ENCODE measurements at regions not wholly inside any gene's neighbourhood (a gene's known extent, or its start where the extent isn't known, plus 50 kb on each side); places are given as distances from the start of the nearest gene placed in this dataset.

GRCh38 chr1:234975941-234976860, 152.4 kb downstream of the TOMM20 start:
- DNase-seq (ENCODE audit: low read depth), result no peak

GRCh38 chr1:234975122-234975940, 153.3 kb downstream of the TOMM20 start:
- DNase-seq (ENCODE audit: low read depth), result peak; percentile 100

GRCh38 chr1:234973426-234974250, 155.0 kb downstream of the TOMM20 start:
- no peak for DNase-seq (ENCODE audit: low read depth)

- peak; percentile 64 for DNase-seq (ENCODE audit: low read depth)
Measured at GRCh38 chr1:234972411-234973191, 156.0 kb downstream of the TOMM20 start.

GRCh38 chr1:234971586-234972297, 156.9 kb downstream of the TOMM20 start:
- peak; percentile 74 for DNase-seq (ENCODE audit: low read depth)

GRCh38 chr1:234970731-234971476, 157.7 kb downstream of the TOMM20 start:
- peak; percentile 90 for DNase-seq (ENCODE audit: low read depth)

- DNase-seq (ENCODE audit: low read depth), result peak; percentile 82
Measured at GRCh38 chr1:234970401-234970730, 158.3 kb downstream of the TOMM20 start.

GRCh38 chr1:234969581-234970400, 158.8 kb downstream of the TOMM20 start:
- peak; percentile 89 for DNase-seq (ENCODE audit: low read depth)

DNA sequence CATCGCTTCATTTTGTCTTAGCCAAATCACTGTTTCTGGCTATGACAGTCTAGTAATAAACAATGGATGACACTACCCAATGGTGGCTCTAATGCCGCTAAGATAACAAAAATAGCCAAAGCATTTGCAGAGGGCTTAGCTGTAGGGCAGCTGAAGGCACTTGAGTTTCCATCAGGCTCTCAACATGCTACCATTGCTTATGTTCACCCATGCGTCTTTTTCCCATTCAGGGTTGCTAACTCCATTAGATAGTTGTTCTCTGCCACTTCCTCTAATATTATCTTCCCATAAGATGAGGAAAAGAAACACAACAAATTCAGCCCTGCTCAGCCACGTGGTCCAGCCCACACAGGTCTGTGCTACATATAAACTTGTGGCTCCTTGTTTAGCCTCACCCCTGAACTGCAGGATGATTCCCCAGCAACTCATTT, 159.6 kb downstream of the TOMM20 start:
- no peak for DNase-seq (ENCODE audit: low read depth)

GRCh38 chr1:234968451-234968850, 160.2 kb downstream of the TOMM20 start:
- DNase-seq (ENCODE audit: low read depth), result no peak

GRCh38 chr1:234967121-234967520, 161.5 kb downstream of the TOMM20 start:
- no peak for DNase-seq (ENCODE audit: low read depth)

DNA sequence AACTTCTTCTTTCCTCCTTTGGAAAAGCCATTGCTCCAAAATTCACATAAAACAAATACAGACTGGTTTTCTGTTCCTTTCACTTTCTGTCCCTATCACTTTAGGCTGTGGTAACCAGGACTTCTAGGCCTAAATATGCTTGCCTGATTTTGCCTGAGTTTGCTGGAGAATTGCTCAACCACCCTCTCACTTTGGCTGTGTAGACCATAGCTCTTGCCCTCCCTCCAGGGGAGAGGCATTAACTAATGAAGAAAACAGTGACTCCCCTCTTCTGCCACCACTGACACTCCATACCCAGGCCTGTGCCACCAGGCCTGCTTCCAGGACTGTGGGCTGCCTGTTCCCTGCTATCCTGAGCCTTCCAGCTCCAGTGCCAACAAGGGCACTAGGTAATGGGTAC, 163.5 kb downstream of the TOMM20 start:
- no peak for DNase-seq (ENCODE audit: low read depth)

DNA sequence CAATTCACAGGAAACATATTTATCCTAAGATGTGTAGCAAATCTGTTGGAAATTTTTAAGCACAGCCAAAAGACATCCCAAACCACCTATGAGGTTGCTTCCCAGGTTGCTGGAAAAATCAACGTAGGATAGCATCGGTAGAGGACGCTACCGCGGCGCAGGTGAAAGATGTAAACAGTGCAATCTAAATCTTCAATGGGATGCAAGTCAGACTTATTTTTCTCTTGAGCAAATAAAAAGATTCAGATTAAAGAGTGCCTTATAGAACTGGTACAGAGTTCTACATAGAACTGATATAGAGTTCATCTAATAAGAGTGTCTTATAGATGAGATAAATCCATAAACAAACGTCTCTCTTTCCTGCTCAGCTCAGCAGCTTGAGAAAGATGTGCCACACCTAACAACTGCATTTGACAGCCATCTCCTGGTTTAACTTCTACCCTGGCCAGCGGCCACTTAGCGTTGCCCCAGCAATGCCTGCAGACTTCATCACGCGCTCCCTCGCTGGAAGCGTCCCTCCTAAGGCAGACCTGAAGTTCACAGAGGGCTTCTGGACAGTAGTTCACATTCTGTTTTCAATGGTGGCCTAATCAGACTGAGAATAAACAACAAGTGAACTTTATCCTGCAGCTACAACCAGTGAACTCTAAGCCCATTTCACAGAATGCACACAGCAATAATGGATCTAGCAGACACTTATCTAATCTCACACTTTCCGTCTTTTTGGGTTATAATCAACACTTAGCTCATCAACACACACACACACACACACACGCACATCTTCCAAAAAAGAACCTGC, 164.5 kb downstream of the TOMM20 start:
- no peak for DNase-seq (ENCODE audit: low read depth)

GRCh38 chr1:234963180-234963903, 165.3 kb downstream of the TOMM20 start:
- DNase-seq (ENCODE audit: low read depth), result peak; percentile 91

- DNase-seq (ENCODE audit: low read depth), result peak; percentile 99
Measured at GRCh38 chr1:234962340-234962989, 166.2 kb downstream of the TOMM20 start.

DNA sequence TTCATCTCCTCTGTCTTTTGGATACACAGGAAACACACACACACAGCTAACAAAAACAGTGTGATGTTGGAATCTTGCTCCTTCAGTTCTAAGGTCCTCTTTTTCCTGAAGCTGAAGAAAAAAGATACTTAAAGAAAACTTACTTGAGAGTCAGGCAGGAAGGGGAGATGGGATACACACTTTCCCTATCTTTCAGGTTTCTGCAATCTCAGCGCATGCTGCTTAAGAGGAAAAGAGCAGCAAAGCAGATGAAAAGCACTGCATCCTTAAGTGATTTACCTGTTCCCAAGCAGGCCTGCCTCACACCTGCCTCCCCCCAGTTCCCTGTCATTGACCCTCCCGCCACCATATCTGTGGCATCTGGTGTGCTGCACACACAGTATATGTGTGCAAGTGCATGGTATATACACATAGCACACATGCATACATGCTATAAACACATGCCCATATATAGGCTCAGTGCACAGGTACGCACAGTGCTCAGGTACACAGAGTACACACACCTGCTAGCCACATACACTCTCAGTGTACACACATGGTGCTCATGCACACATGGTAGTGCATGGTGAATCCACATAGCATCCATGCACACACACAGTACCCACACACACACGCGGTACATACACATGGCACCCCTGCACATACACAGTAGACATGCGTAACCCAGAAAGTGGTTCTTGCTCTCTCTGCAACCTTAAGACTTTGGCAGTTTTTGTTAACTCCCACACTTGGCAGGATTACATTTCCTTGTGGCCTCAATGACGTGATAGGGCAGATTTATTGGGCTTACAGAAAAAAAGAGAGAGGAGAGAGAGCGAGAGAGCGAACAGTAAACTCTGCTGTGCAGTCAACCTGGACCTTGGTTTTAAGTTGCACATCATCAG, 166.9 kb downstream of the TOMM20 start:
- peak; percentile 96 for DNase-seq (ENCODE audit: low read depth)
